Progenitor cell of endocrine pancreas (in vitro differentiated cells): ENCODE measurements at regions not wholly inside any gene's neighbourhood (a gene's known extent, or its start where the extent isn't known, plus 50 kb on each side); places are given as distances from the start of the nearest gene placed in this dataset.

Experiments used
- DNase-seq: peaks from one replicate; pipeline ENCODE4 v3.0.0; 2021; ENCODE audit warnings: low spot score; ENCODE audit not compliant: unreplicated experiment
- H3K27ac Mint-ChIP-seq: 2 replicates; pipeline ENCODE4 v1.8.0; 2021; ENCODE audit warnings: mild to moderate bottlenecking, moderate library complexity, mixed read lengths
- H3K27me3 Mint-ChIP-seq: 2 replicates; pipeline ENCODE4 v1.8.0; 2021; ENCODE audit warnings: mixed read lengths
- H3K36me3 Mint-ChIP-seq: 2 replicates; pipeline ENCODE4 v1.8.0; 2022; ENCODE audit warnings: mixed read lengths; ENCODE audit not compliant: insufficient read depth
- H3K4me1 Mint-ChIP-seq: 2 replicates; pipeline ENCODE4 v1.8.0; 2021; ENCODE audit warnings: low read depth, mixed read lengths
- H3K4me3 Mint-ChIP-seq: 2 replicates; pipeline ENCODE4 v1.8.0; 2021; ENCODE audit warnings: low read depth, mild to moderate bottlenecking, moderate library complexity, mixed read lengths
- H3K9me3 Mint-ChIP-seq: 2 replicates; pipeline ENCODE4 v1.8.0; 2021; ENCODE audit warnings: low read depth, mixed read lengths
- TF ChIP-seq, protein P1 (sequence below): fragments of 200-600 bp; sonication (generic); IDR thresholded peaks from one replicate; pipeline ENCODE4 v1.5.0; 2021; ENCODE audit warnings: antibody characterized with exemption, mild to moderate bottlenecking; ENCODE audit not compliant: unreplicated experiment

DNA sequence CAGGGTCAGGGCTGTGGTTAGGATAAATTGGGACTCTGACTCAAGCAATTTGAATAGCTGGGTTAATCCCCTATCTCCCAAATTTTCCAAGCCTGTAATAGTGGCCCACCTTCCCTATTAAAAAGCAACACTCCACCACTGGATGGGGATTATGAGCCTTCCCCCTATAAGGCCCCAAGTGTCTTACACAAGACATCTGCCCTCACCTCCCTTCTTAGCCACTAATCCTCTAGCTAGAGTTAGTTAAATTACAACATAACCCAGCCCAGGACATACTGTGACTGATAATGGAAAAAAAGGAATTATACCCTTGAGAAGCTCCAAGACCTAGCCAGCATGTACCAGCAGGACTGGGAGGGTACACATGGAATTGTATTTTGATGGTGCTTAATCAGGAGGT, 190.4 kb downstream of the NRP2 start:
- H3K36me3 Mint-ChIP-seq, result no peaks in the 10 kb centered on the region

DNA sequence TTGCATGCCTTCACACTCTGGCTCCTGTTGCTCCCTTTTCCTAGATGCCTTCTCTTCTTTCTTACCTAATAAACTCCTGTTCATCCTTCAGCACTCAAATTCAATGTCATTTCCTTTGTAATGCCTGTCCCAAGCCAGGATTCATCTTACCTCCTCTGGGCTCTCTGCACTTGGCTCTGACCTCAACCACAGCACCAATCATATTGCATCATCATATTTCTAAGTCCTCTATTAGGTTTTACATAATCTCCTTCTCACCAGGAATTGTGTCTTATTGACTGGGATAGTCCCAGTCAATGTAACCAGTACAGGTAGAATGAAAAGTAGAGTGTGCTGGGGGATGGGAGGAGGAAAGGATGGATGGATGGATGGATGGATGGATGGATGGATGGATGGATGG, 187.1 kb downstream of the NRP2 start:
- no peaks in the 10 kb centered on the region for H3K4me1 Mint-ChIP-seq
- TF ChIP-seq, protein P1, sequence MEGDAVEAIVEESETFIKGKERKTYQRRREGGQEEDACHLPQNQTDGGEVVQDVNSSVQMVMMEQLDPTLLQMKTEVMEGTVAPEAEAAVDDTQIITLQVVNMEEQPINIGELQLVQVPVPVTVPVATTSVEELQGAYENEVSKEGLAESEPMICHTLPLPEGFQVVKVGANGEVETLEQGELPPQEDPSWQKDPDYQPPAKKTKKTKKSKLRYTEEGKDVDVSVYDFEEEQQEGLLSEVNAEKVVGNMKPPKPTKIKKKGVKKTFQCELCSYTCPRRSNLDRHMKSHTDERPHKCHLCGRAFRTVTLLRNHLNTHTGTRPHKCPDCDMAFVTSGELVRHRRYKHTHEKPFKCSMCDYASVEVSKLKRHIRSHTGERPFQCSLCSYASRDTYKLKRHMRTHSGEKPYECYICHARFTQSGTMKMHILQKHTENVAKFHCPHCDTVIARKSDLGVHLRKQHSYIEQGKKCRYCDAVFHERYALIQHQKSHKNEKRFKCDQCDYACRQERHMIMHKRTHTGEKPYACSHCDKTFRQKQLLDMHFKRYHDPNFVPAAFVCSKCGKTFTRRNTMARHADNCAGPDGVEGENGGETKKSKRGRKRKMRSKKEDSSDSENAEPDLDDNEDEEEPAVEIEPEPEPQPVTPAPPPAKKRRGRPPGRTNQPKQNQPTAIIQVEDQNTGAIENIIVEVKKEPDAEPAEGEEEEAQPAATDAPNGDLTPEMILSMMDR, result no peak
- no peak for DNase-seq
- H3K4me3 Mint-ChIP-seq, result no peak overlapping the region
- H3K27ac Mint-ChIP-seq, result no peak overlapping the region
- peaks cover 8% of the 10 kb centered on the region for H3K9me3 Mint-ChIP-seq
- peaks cover 16% of the 10 kb centered on the region for H3K27me3 Mint-ChIP-seq
- H3K36me3 Mint-ChIP-seq, result no peaks in the 10 kb centered on the region

More for the DNA sequence above, 190.4 kb downstream of the NRP2 start:
- DNase-seq, result no peak
- peaks cover 8% of the 10 kb centered on the region for H3K9me3 Mint-ChIP-seq
- TF ChIP-seq, protein P1, result no peak
- no peaks in the 10 kb centered on the region for H3K4me1 Mint-ChIP-seq
- peaks cover 13% of the 10 kb centered on the region for H3K27me3 Mint-ChIP-seq
- no peak overlapping the region for H3K27ac Mint-ChIP-seq
- no peak overlapping the region for H3K4me3 Mint-ChIP-seq

DNA sequence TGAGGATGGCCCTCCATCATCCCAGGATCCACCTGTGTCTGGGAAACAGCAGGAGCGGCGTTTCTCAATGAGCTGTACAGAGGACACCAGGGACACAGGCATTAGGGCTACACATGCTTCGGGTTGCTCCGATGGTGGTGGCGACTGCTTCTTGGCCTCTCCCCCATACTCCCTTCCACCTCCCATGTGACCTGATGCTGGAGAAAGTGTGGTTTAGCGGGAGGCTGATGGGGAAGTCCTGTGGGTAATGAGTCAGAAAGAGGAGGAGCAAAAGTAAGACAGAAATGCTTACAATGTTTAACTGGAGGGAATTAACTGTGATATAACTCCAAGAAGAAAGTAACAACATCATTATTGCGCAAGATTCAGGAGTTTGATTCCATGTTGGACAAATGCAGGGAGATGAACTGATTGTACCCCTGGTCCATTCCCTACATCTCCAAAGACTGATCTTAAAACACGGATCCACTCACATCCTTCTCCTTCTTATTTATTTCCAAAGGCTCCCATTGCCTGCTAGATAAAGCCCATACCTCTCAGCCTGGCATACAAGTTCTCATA, 186.6 kb downstream of the NRP2 start:
- DNase-seq, result no peak
- H3K36me3 Mint-ChIP-seq, result no peaks in the 10 kb centered on the region
- TF ChIP-seq, protein P1, result no peak
- no peaks in the 10 kb centered on the region for H3K4me1 Mint-ChIP-seq
- H3K27me3 Mint-ChIP-seq, result peaks cover 16% of the 10 kb centered on the region
- H3K9me3 Mint-ChIP-seq, result peaks cover 8% of the 10 kb centered on the region
- H3K27ac Mint-ChIP-seq, result no peak overlapping the region
- H3K4me3 Mint-ChIP-seq, result no peak overlapping the region

DNA sequence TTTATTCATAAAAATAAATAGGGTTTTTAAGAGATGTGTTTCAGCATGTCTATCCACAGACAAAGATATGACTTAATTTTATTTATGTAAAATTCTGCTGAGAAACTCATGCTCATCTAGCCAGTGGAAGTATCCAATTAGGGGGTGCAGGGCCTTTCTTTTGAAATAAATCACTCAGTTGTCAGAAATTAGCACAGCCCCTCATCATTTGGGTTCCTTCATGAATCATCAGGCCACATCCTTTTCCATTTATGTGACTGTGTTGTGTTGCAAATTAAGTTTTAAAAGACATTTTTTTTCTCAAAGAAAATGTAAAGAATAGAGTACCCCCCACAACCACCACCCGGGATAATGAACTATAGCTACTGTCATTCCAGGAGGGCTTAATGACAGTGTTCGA, 185.8 kb downstream of the NRP2 start:
- Mint-ChIP-seq H3K27me3 (peaks cover 16% of the 10 kb centered on the region), H3K9me3 (peaks cover 2% of the 10 kb centered on the region), H3K4me3 (no peak overlapping the region), H3K36me3 (no peaks in the 10 kb centered on the region), H3K4me1 (no peaks in the 10 kb centered on the region), H3K27ac (no peak overlapping the region)
- TF ChIP-seq, protein P1, result no peak
- DNase-seq, result no peak

DNA sequence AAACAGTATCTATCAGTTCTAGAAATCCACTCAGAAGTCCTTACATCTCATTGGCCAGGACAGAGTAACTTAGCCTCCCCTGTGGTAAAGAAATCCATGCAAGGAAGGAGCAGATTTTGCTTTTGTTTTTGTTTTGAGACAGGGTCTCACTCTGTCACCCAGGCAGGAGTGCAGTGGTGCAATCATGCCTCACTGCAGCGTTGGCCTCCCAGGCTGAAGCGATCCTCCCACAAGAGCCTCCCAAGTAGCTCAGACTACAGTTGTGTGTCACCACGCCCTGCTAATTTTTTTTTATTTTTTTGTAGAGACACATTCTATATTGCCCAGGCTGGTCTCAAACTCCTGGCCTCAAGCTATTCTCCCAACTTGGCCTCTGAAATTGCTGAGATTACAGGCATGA, 185.1 kb downstream of the NRP2 start:
- Mint-ChIP-seq H3K27ac (no peak overlapping the region), H3K27me3 (peaks cover 16% of the 10 kb centered on the region), H3K4me1 (no peaks in the 10 kb centered on the region), H3K36me3 (no peaks in the 10 kb centered on the region), H3K4me3 (no peak overlapping the region), H3K9me3 (no peaks in the 10 kb centered on the region)
- TF ChIP-seq, protein P1, result no peak
- DNase-seq, result no peak
